Stomach (tissue), 8 donors: ENCODE measurements at regions not wholly inside any gene's neighbourhood (a gene's known extent, or its start where the extent isn't known, plus 50 kb on each side); places are given as distances from the start of the nearest gene placed in this dataset.

Experiments
- DNase-seq, 2 donors: peaks; one replicate each; pipeline versions ENCODE4 v3.0.0 to v3.0.0-alpha.2; 2013 to 2019
- H3K27ac ChIP-seq, 5 donors: fragments of 200-600 bp in 4 of 5; sonication (generic) in 4 of 5; one replicate each; pipeline ENCODE4 v1.5.1; 2013 to 2019; ENCODE audit warnings: mild to moderate bottlenecking in 1 of 5, moderate library complexity in 1 of 5
- H3K27me3 ChIP-seq, 3 donors: fragments of 200-600 bp; sonication (generic); one replicate each; pipeline ENCODE4 v1.5.1; 2017 to 2019; ENCODE audit warnings: mixed run types in 1 of 3
- H3K36me3 ChIP-seq, 4 donors: fragments of 200-600 bp; sonication (generic); 1 replicate in 3 of 4; 2 replicates in 1 of 4; pipeline ENCODE4 v1.5.1; 2016 to 2019
- H3K4me1 ChIP-seq, 4 donors: fragments of 200-600 bp; sonication (generic); one replicate each; pipeline ENCODE4 v1.5.1; 2016 to 2019
- H3K4me3 ChIP-seq, 4 donors: fragments of 200-600 bp; sonication (generic) in 3 of 4; one replicate each; pipeline ENCODE4 v1.5.1; 2016 to 2019; ENCODE audit warnings: mild to moderate bottlenecking in 1 of 4
- H3K9me3 ChIP-seq, 4 donors: fragments of 200-600 bp; sonication (generic); one replicate each; pipeline ENCODE4 v1.5.1; 2016 to 2019
- EP300 ChIP-seq: sonication (generic); formaldehyde crosslinking; IDR thresholded peaks from one replicate; pipeline ENCODE4 v1.6.1; 2017; ENCODE audit warnings: antibody characterized with exemption
- POLR2A ChIP-seq, 4 donors: fragments of 450-650 bp; IDR thresholded peaks; one replicate each; pipeline ENCODE4 v1.6.1; 2016; ENCODE audit warnings: antibody characterized with exemption in 4 of 4, control low read depth in 2 of 4, mild to moderate bottlenecking in 1 of 4, moderate library complexity in 1 of 4
- POLR2AphosphoS5 ChIP-seq, 3 donors: sonication (generic); formaldehyde crosslinking; IDR thresholded peaks; one replicate each; pipeline ENCODE4 v1.6.1; 2016; ENCODE audit warnings: antibody characterized with exemption in 3 of 3
- WGBS, 5 donors: extraction: QIAGEN DNeasy Blood & Tissue Kit in 3 of 5; methylation state at CpG; one replicate each; pipeline versions ENCODE4 v1.1.5 to v1.1.7; 2013 to 2018; 5-methylcytosine and 5-hydroxymethylcytosine counted together
- intact Hi-C: fragments of 100-400 bp; cut with DNase I; formaldehyde crosslinking; loops from one replicate; pipeline ENCODE4 v1.15.1; 2023; ENCODE audit warnings: low total_unique reads
- TF ChIP-seq, protein P1 (sequence below), 7 experiments: fragments of 450-650 bp in 4 of 7; fragments of 200-600 bp in 3 of 7; sonication (generic) in 3 of 7; IDR thresholded peaks; one replicate each; pipeline ENCODE4 v1.5.1; 2016 to 2019; ENCODE audit warnings: antibody characterized with exemption in 7 of 7, control low read depth in 2 of 7, mild to moderate bottlenecking in 1 of 7
- donor health status: healthy with polysubstance abuse.
- donor health status: Bipolar disorder and iron deficiency.
- donor health status: healthy.

DNA sequence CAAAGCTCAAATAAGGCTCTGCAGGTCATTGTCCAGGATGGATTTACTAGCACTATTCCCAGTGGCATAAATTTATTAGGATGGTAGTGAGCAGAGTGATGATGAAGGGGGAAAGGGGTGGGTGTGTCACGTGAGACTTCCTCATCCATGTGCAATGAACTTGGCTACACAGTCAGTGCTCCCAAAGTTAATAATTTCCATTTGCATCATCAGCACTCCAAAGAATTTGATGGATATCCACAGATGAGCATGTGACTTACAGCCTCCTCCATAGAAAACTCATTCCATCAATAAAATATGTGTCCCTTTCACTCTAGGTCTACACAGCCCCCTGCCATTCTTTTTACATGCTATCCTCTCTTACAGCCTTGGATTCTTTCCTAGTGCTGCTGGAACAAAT is 142.6 kb upstream of the PLPP4 start:
- DNase-seq: no peak
- TF ChIP-seq EP300 (no peak), POLR2A (IDR thresholded peaks at IDR 0.05) (no peak), POLR2AphosphoS5 (IDR thresholded peaks at IDR 0.05) (no peak)
- TF ChIP-seq, protein P1, sequence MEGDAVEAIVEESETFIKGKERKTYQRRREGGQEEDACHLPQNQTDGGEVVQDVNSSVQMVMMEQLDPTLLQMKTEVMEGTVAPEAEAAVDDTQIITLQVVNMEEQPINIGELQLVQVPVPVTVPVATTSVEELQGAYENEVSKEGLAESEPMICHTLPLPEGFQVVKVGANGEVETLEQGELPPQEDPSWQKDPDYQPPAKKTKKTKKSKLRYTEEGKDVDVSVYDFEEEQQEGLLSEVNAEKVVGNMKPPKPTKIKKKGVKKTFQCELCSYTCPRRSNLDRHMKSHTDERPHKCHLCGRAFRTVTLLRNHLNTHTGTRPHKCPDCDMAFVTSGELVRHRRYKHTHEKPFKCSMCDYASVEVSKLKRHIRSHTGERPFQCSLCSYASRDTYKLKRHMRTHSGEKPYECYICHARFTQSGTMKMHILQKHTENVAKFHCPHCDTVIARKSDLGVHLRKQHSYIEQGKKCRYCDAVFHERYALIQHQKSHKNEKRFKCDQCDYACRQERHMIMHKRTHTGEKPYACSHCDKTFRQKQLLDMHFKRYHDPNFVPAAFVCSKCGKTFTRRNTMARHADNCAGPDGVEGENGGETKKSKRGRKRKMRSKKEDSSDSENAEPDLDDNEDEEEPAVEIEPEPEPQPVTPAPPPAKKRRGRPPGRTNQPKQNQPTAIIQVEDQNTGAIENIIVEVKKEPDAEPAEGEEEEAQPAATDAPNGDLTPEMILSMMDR (IDR thresholded peaks at IDR 0.05): no peak
- Histone ChIP-seq H3K9me3 (no peaks in the 10 kb centered on the region), H3K27ac (no peak overlapping the region), H3K4me1 (no peaks in the 10 kb centered on the region), H3K27me3 (no peaks in the 10 kb centered on the region), H3K4me3 (no peak overlapping the region), H3K36me3 (no peaks in the 10 kb centered on the region)
- intact Hi-C loops: no loop called here
- 57 to 75% (median 58%) methylated on average over 1 of the region's 1 CpG for WGBS, 5 donors

DNA sequence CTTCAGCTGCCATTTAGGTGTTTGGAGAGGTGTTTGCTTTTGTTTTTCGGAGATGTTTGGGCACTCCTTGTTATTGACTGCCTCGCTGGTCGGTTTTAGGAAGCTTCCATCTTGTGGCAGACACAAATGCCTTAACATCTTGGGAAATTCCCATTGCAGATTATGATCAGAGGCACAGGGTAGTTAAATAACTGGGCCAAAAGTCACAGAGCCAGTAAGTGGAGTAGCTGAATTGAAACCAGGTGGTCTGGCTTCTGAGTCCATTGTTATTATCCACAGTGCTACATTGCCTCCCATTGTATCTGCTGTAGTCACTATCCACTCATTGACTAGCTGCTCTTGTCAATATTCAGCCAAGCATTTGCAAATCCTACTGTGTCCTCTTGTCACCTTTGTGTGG is 138.2 kb upstream of the PLPP4 start:
- no peaks in the 10 kb centered on the region for H3K4me1 ChIP-seq
- no peak overlapping the region for H3K4me3 ChIP-seq
- H3K27me3 ChIP-seq: no peaks in the 10 kb centered on the region
- TF ChIP-seq, protein P1 (IDR thresholded peaks at IDR 0.05): no peak
- TF ChIP-seq POLR2A (IDR thresholded peaks at IDR 0.05) (no peak), POLR2AphosphoS5 (IDR thresholded peaks at IDR 0.05) (no peak), EP300 (no peak)
- no peaks in the 10 kb centered on the region for H3K36me3 ChIP-seq
- intact Hi-C loops: no loop called here
- H3K9me3 ChIP-seq: no peaks in the 10 kb centered on the region
- no peak for DNase-seq
- no peak overlapping the region for H3K27ac ChIP-seq
- WGBS, 5 donors: 79 to 87% (median 80%) methylated on average over 3 of the region's 3 CpGs

DNA sequence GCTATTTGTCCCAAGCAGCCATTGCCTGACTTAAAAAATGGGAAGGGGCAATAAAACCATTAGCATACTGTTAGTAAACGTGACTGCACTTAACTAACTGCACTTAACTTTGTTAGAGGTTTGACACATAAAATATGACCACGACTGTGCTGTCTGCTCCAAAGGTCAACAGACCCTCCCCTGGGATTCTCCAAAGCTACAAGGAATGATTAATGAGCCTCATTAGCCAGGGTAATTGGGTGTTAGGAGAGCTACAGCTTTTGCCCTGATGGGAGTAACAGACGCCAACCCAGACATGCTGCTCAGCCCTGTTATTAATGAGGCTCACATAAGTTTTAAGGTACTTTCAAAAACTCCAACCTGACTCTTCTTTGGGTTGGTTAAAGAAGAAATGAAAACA is 129.4 kb upstream of the PLPP4 start:
- no peak for TF ChIP-seq POLR2A (IDR thresholded peaks at IDR 0.05)
- TF ChIP-seq EP300: no peak
- TF ChIP-seq, protein P1 (IDR thresholded peaks at IDR 0.05): no peak
- no peak for TF ChIP-seq POLR2AphosphoS5 (IDR thresholded peaks at IDR 0.05)
- WGBS, 5 donors: 31 to 58% (median 40%) methylated on average over 3 of the region's 3 CpGs
- no peaks in the 10 kb centered on the region for H3K9me3 ChIP-seq
- H3K36me3 ChIP-seq: no peaks in the 10 kb centered on the region
- no peaks in the 10 kb centered on the region for H3K27me3 ChIP-seq
- peak in 1 of 2 donors; percentile 37 for DNase-seq
- H3K4me3 ChIP-seq: no peak overlapping the region
- no peaks in the 10 kb centered on the region for H3K4me1 ChIP-seq
- no peak overlapping the region for H3K27ac ChIP-seq
- intact Hi-C loops: no loop called here

DNA sequence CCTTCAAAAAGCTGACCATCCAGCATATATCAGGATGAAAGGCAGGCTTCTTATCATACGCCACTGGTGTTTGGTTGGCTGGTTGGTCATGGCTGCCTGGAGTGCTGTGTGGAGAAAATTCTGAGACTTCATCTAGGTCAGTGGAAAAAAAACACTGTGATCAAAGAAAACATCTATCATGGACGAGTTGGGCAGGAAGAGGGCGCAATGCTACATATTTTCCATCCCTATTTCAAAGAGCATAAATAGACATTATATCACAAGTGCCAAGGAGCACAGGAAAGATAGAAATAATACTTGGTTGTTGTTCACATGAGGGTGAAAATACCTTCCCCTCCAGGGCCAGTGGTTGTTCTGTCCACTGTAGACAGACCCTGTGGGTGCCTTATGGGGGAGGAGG is 128.4 kb upstream of the PLPP4 start:
- DNase-seq: no peak

More for the DNA sequence above, 128.4 kb upstream of the PLPP4 start:
- Histone ChIP-seq H3K4me1 (no peaks in the 10 kb centered on the region), H3K4me3 (no peak overlapping the region), H3K27me3 (no peaks in the 10 kb centered on the region), H3K9me3 (no peaks in the 10 kb centered on the region), H3K36me3 (no peaks in the 10 kb centered on the region), H3K27ac (no peak overlapping the region)
- WGBS, 5 donors: 51 to 80% (median 72%) methylated on average over 3 of the region's 3 CpGs
- intact Hi-C loops: no loop called here
- TF ChIP-seq POLR2AphosphoS5 (IDR thresholded peaks at IDR 0.05) (no peak), POLR2A (IDR thresholded peaks at IDR 0.05) (no peak)
- TF ChIP-seq, protein P1 (IDR thresholded peaks at IDR 0.05): no peak
